NCI-H128 (cell line): ENCODE measurements at regions not wholly inside any gene's neighbourhood (a gene's known extent, or its start where the extent isn't known, plus 50 kb on each side); places are given as distances from the start of the nearest gene placed in this dataset.
A peak's percentile ranks its signal among the peaks of the same experiment; 100 is the strongest.
"Not testable (repeated sequence)": the region's sequence is repeated elsewhere in the genome, so short reads cannot be mapped to it uniquely, and the experiment has no call there.

Experiments
- DNase-seq: peaks from one replicate; lab custom pipeline; 2025; ENCODE audit not compliant: unreplicated experiment; lab: John Stamatoyannopoulos, UW

- DNase-seq: no peak
Measured at GRCh38 chr18:34467058-34467457, 242.3 kb upstream of the NOL4 start.

GRCh38 chr18:34480162-34480700 lies 229.9 kb upstream of the DTNA start:
- DNase-seq: no peak

- no peak for DNase-seq
Measured at GRCh38 chr18:34482204-34482603, 227.9 kb upstream of the DTNA start.

- DNase-seq: no peak
Measured at GRCh38 chr18:34483198-34483597, 226.9 kb upstream of the DTNA start.

- no peak for DNase-seq
Measured at GRCh38 chr18:34491719-34492118, 218.4 kb upstream of the DTNA start.

GRCh38 chr18:34492652-34493051 lies 217.4 kb upstream of the DTNA start:
- DNase-seq: no peak

GRCh38 chr18:34493099-34493544 lies 217.0 kb upstream of the DTNA start:
- peak; percentile 42 for DNase-seq

- DNase-seq: peak; percentile 42
Measured at GRCh38 chr18:34493566-34494358, 216.3 kb upstream of the DTNA start.

GRCh38 chr18:34494359-34494696 lies 215.8 kb upstream of the DTNA start:
- DNase-seq: no peak

- DNase-seq: no peak
Measured at GRCh38 chr18:34495506-34495905, 214.6 kb upstream of the DTNA start.

GRCh38 chr18:34501553-34501952 lies 208.5 kb upstream of the DTNA start:
- no peak for DNase-seq

GRCh38 chr18:34506198-34506597 lies 203.9 kb upstream of the DTNA start:
- DNase-seq: no peak

- DNase-seq: no peak
Measured at GRCh38 chr18:34509163-34509562, 200.9 kb upstream of the DTNA start.

GRCh38 chr18:34509879-34510586 lies 200.1 kb upstream of the DTNA start:
- DNase-seq: no peak

GRCh38 chr18:34510926-34511325 lies 199.2 kb upstream of the DTNA start:
- DNase-seq: no peak

- DNase-seq: no peak
Measured at GRCh38 chr18:34511435-34511834, 198.7 kb upstream of the DTNA start.

GRCh38 chr18:34511879-34512278 lies 198.2 kb upstream of the DTNA start:
- no peak for DNase-seq

GRCh38 chr18:34514238-34514637 lies 195.9 kb upstream of the DTNA start:
- no peak for DNase-seq

- no peak for DNase-seq
Measured at GRCh38 chr18:34514957-34515356, 195.1 kb upstream of the DTNA start.

GRCh38 chr18:34516355-34516754 lies 193.7 kb upstream of the DTNA start:
- DNase-seq: not testable (repeated sequence)

- DNase-seq: not testable (repeated sequence)
Measured at GRCh38 chr18:34516996-34517395, 193.1 kb upstream of the DTNA start.

GRCh38 chr18:34521040-34521439 lies 189.1 kb upstream of the DTNA start:
- DNase-seq: no peak
